Upper lobe of right lung (tissue), 1 donor: ENCODE measurements at regions not wholly inside any gene's neighbourhood (a gene's known extent, or its start where the extent isn't known, plus 50 kb on each side); places are given as distances from the start of the nearest gene placed in this dataset.
"Not testable (repeated sequence)": the region's sequence is repeated elsewhere in the genome, so short reads cannot be mapped to it uniquely, and the experiment has no call there.

Source experiments
- ATAC-seq: fragments of 200-7000 bp; cut with Tn5 transposase; one replicate; pipeline ENCODE4 v1.9.1; 2020; ENCODE audit warnings: mild to moderate bottlenecking, moderate library complexity
- DNase-seq: peaks from one replicate; pipeline ENCODE4 v3.0.0-alpha.2; 2020
- H3K27ac ChIP-seq: fragments of 200-600 bp; one replicate; pipeline ENCODE4 v1.8.0; 2022
- H3K27me3 ChIP-seq: fragments of 200-600 bp; one replicate; pipeline ENCODE4 v1.8.0; 2022; ENCODE audit warnings: mild to moderate bottlenecking
- H3K36me3 ChIP-seq: fragments of 200-600 bp; one replicate; pipeline ENCODE4 v1.8.0; 2022
- H3K4me1 ChIP-seq: fragments of 200-600 bp; one replicate; pipeline ENCODE4 v1.8.0; 2022
- H3K4me3 ChIP-seq: fragments of 200-600 bp; one replicate; pipeline ENCODE4 v1.8.0; 2022; ENCODE audit warnings: mild to moderate bottlenecking
- H3K9me3 ChIP-seq: fragments of 200-600 bp; one replicate; pipeline ENCODE4 v1.8.0; 2022
- CTCF ChIP-seq: fragments of 200-600 bp; IDR thresholded peaks from one replicate; pipeline ENCODE4 v1.8.0; 2022; ENCODE audit warnings: antibody characterized with exemption
- intact Hi-C: fragments of 100-400 bp; cut with DNase I; formaldehyde crosslinking; loops from one replicate; pipeline ENCODE4 v1.11.0; 2022
- donor health status: DM: no; HTN: yes; CAD: no; lungs with severe emphysema.

- H3K9me3 ChIP-seq = no peaks in the 10 kb centered on the region
- TF ChIP-seq CTCF = no peak
- no peak overlapping the region for H3K27ac ChIP-seq
- intact Hi-C loops = no loop called here
- ATAC-seq (no peak), DNase-seq (no peak)
- no peak overlapping the region for H3K4me3 ChIP-seq
- H3K27me3 ChIP-seq = no peaks in the 10 kb centered on the region
- H3K36me3 ChIP-seq = no peaks in the 10 kb centered on the region
- H3K4me1 ChIP-seq = no peaks in the 10 kb centered on the region
These were observed 417.1 kb downstream of the SOCS6 start for GRCh38 chr18:70705831-70706416.

DNA sequence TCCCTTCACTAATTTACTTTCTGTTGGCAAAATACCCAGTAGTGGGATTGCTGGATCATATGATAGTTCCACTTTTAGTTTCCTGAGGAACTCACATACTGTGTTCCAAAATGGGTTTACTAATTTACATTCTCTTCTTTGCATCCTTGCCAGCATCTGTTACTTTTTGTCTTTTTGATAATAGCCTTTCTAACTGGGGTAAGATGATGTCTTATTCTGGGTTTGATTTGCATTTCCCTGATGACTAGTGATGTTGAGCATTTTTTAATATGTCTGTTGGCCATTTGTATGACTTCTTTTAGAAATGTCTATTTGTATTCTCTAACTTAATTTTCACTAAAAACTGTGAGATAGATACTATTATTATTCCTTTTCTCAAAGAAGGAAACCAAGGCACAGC is 411.7 kb downstream of the SOCS6 start:
- ATAC-seq (no peak), DNase-seq (no peak)
- intact Hi-C loops = no loop called here
- no peak for TF ChIP-seq CTCF
- no peak overlapping the region for H3K27ac ChIP-seq
- no peaks in the 10 kb centered on the region for H3K9me3 ChIP-seq
- H3K36me3 ChIP-seq = no peaks in the 10 kb centered on the region
- no peaks in the 10 kb centered on the region for H3K27me3 ChIP-seq
- no peaks in the 10 kb centered on the region for H3K4me1 ChIP-seq
- H3K4me3 ChIP-seq = no peak overlapping the region

- ATAC-seq = no peak
- intact Hi-C loops = no loop called here
- no peak overlapping the region for H3K27ac ChIP-seq
- H3K27me3 ChIP-seq = no peaks in the 10 kb centered on the region
- no peaks in the 10 kb centered on the region for H3K4me1 ChIP-seq
- no peaks in the 10 kb centered on the region for H3K36me3 ChIP-seq
- no peak for TF ChIP-seq CTCF
- no peaks in the 10 kb centered on the region for H3K9me3 ChIP-seq
- no peak for DNase-seq
- H3K4me3 ChIP-seq = no peak overlapping the region
These were observed 409.7 kb downstream of the SOCS6 start for GRCh38 chr18:70698574-70698973.

- no peak overlapping the region for H3K4me3 ChIP-seq
- H3K27me3 ChIP-seq = no peaks in the 10 kb centered on the region
- DNase-seq (no peak), ATAC-seq (no peak)
- intact Hi-C loops = no loop called here
- H3K9me3 ChIP-seq = no peaks in the 10 kb centered on the region
- H3K27ac ChIP-seq = no peak overlapping the region
- no peak for TF ChIP-seq CTCF
- no peaks in the 10 kb centered on the region for H3K36me3 ChIP-seq
- H3K4me1 ChIP-seq = no peaks in the 10 kb centered on the region
These were observed 404.4 kb downstream of the SOCS6 start for GRCh38 chr18:70693246-70693645.

GRCh38 chr18:70689765-70690164 is 400.9 kb downstream of the SOCS6 start:
- H3K27me3 ChIP-seq, DNase-seq, H3K9me3 ChIP-seq, ATAC-seq, H3K36me3 ChIP-seq, intact Hi-C loops, H3K4me1 ChIP-seq, H3K27ac ChIP-seq, H3K4me3 ChIP-seq: not testable (repeated sequence)

- no peak for ATAC-seq
- H3K4me1 ChIP-seq = no peaks in the 10 kb centered on the region
- no peaks in the 10 kb centered on the region for H3K9me3 ChIP-seq
- intact Hi-C loops = no loop called here
- H3K4me3 ChIP-seq = no peak overlapping the region
- TF ChIP-seq CTCF = no peak
- no peaks in the 10 kb centered on the region for H3K36me3 ChIP-seq
- no peaks in the 10 kb centered on the region for H3K27me3 ChIP-seq
- DNase-seq = no peak
- no peak overlapping the region for H3K27ac ChIP-seq
These were observed 399.4 kb downstream of the SOCS6 start for GRCh38 chr18:70688286-70688685.
